ENCODE measurements at regions not wholly inside any gene's neighbourhood (a gene's known extent, or its start where the extent isn't known, plus 50 kb on each side); places are given as distances from the start of the nearest gene placed in this dataset.
"Not testable (repeated sequence)": the region's sequence is repeated elsewhere in the genome, so short reads cannot be mapped to it uniquely, and the experiment has no call there.

DNA sequence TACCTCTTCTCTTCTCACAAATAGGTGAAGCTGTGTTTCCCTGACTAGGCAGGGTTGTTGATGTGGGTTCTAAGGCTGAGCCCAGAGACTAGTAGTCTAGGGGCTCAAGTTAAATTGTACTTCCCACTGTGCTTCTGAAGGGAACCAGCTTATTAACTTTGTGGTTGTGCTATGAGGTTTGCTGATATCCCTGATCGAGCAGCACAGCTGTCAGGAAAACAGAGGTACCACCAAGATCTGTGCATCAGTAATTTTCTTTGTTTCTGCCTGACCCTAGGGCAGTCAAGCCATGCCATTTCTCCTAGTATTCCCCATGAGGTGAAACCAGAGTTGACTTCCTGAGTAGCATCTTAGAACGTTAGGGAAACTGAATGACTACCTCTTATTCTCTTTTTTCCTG is 853.8 kb upstream of the MIR17HG start:
- no peak overlapping the region for H3K27ac ChIP-seq
- H3K4me1 ChIP-seq (ENCODE audit: insufficient read depth) = no peaks in the 10 kb centered on the region
- no peaks in the 10 kb centered on the region for H3K27me3 ChIP-seq
- H3K4me3 ChIP-seq = no peak overlapping the region
- no peak overlapping the region for H3K4me2 ChIP-seq
- H3K9me3 ChIP-seq (ENCODE audit: low read depth) = no peaks in the 10 kb centered on the region
- no peaks in the 10 kb centered on the region for H4K20me1 ChIP-seq (ENCODE audit: insufficient read depth, poor library complexity, severe bottlenecking)
- 87% methylated on average over 2 of the region's 2 CpGs for WGBS (ENCODE audit: low lambda C conversion rate, missing lambda C conversion rate)
- no peaks in the 10 kb centered on the region for H3K36me3 ChIP-seq (replicated peaks; ENCODE audit: insufficient read depth, low read depth)
- TF ChIP-seq EZH2 (IDR thresholded peaks at IDR 0.05; ENCODE audit: borderline replicate concordance) = no peak
- no peak for TF ChIP-seq EZH2phosphoT487 (IDR thresholded peaks at IDR 0.05; ENCODE audit: low read depth, severe bottlenecking, unreplicated experiment)
- TF ChIP-seq, protein P1, sequence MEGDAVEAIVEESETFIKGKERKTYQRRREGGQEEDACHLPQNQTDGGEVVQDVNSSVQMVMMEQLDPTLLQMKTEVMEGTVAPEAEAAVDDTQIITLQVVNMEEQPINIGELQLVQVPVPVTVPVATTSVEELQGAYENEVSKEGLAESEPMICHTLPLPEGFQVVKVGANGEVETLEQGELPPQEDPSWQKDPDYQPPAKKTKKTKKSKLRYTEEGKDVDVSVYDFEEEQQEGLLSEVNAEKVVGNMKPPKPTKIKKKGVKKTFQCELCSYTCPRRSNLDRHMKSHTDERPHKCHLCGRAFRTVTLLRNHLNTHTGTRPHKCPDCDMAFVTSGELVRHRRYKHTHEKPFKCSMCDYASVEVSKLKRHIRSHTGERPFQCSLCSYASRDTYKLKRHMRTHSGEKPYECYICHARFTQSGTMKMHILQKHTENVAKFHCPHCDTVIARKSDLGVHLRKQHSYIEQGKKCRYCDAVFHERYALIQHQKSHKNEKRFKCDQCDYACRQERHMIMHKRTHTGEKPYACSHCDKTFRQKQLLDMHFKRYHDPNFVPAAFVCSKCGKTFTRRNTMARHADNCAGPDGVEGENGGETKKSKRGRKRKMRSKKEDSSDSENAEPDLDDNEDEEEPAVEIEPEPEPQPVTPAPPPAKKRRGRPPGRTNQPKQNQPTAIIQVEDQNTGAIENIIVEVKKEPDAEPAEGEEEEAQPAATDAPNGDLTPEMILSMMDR (IDR thresholded peaks at IDR 0.05; ENCODE audit: poor library complexity) = no peak
- H2AFZ ChIP-seq = no peak overlapping the region
- H3K9me2 ChIP-seq (replicated peaks; ENCODE audit: insufficient read depth) = no peaks in the 10 kb centered on the region
- H3K79me2 ChIP-seq = no peaks in the 10 kb centered on the region
- no peak for DNase-seq (ENCODE audit: low spot score)

DNA sequence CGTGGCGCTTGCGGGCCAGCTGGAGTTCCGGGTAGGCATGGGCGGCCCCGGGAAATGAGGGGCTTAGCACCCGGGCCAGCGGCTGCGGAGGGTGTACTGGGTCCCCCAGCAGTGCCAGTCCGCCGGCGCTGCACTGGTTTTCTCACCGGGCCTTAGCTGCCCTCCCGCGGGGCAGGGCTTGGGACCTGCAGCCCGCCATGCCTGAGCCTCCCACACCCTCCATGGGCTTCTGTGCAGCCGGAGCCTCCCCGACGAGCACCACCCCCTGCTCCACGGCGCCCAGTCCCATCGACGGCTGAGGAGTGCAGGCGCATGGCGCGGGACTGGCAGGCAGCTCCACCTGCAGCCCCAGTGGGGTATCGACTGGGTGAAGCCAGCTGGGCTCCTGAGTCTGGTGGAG is 852.6 kb upstream of the MIR17HG start:
- H3K79me2 ChIP-seq; H4K20me1 ChIP-seq (ENCODE audit: insufficient read depth, poor library complexity, severe bottlenecking); H3K27ac ChIP-seq; H3K4me3 ChIP-seq; H3K9me3 ChIP-seq (ENCODE audit: low read depth); H2AFZ ChIP-seq; H3K27me3 ChIP-seq; H3K4me1 ChIP-seq (ENCODE audit: insufficient read depth); H3K9me2 ChIP-seq (replicated peaks; ENCODE audit: insufficient read depth); DNase-seq (ENCODE audit: low spot score); H3K36me3 ChIP-seq (replicated peaks; ENCODE audit: insufficient read depth, low read depth); H3K4me2 ChIP-seq: not testable (repeated sequence)
- 99% methylated on average over 26 of the region's 27 CpGs for WGBS (ENCODE audit: low lambda C conversion rate, missing lambda C conversion rate)

DNA sequence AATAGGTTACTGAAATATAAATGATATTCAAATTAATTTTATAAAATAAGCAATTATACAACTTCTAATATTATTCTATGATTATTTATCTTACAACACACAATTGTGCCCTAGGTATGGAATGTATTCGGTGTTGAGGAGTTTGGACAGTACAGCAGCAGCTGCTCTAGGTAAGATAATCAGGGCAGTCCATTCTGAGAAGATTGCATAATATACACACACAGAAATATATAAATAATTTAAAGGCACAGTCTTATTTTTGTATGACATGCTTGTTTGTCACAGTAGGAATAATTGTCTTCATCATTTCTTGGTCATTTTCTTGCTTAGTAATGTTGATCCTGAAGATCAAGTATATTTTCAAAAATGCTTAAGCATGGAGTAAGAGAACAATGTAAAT is 849.4 kb upstream of the MIR17HG start:
- H3K79me2 ChIP-seq = no peaks in the 10 kb centered on the region
- WGBS (ENCODE audit: low lambda C conversion rate, missing lambda C conversion rate) = 53% methylated on average over 1 of the region's 1 CpG
- DNase-seq (ENCODE audit: low spot score) = no peak
- no peak overlapping the region for H3K27ac ChIP-seq
- H3K4me3 ChIP-seq = no peak overlapping the region
- no peaks in the 10 kb centered on the region for H3K9me2 ChIP-seq (replicated peaks; ENCODE audit: insufficient read depth)
- no peak overlapping the region for H3K4me2 ChIP-seq
- TF ChIP-seq EZH2 (IDR thresholded peaks at IDR 0.05; ENCODE audit: borderline replicate concordance) (no peak), EZH2phosphoT487 (IDR thresholded peaks at IDR 0.05; ENCODE audit: low read depth, severe bottlenecking, unreplicated experiment) (no peak)
- TF ChIP-seq, protein P1 (IDR thresholded peaks at IDR 0.05; ENCODE audit: poor library complexity) = no peak
- H3K27me3 ChIP-seq = no peaks in the 10 kb centered on the region
- no peaks in the 10 kb centered on the region for H3K9me3 ChIP-seq (ENCODE audit: low read depth)
- H2AFZ ChIP-seq = no peak overlapping the region
- no peaks in the 10 kb centered on the region for H3K36me3 ChIP-seq (replicated peaks; ENCODE audit: insufficient read depth, low read depth)
- peaks cover 5% of the 10 kb centered on the region for H3K4me1 ChIP-seq (ENCODE audit: insufficient read depth)
- no peaks in the 10 kb centered on the region for H4K20me1 ChIP-seq (ENCODE audit: insufficient read depth, poor library complexity, severe bottlenecking)

DNA sequence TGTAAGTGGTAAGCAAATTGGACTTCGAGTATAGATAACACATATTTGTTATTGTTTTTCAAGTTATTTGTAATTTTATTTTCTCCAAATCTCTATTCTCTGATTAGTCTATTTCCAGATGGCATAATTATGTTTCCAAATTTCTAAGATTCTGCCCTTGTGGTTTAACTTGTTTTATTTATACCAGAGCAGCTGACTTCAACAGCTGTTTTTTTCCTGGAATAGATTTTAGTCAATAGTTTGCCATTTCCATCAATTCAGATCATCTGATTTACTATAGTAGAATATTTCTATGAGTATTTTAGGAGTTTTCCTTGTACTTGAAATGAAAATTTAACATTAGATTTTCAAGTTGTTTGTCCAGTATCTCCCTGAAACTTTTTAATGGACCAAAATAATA is 848.7 kb upstream of the MIR17HG start:
- H3K4me2 ChIP-seq = no peak overlapping the region
- 29% methylated on average over 1 of the region's 1 CpG for WGBS (ENCODE audit: low lambda C conversion rate, missing lambda C conversion rate)
- H4K20me1 ChIP-seq (ENCODE audit: insufficient read depth, poor library complexity, severe bottlenecking) = no peaks in the 10 kb centered on the region
- no peaks in the 10 kb centered on the region for H3K9me2 ChIP-seq (replicated peaks; ENCODE audit: insufficient read depth)
- H3K4me3 ChIP-seq = no peak overlapping the region
- H3K9me3 ChIP-seq (ENCODE audit: low read depth) = no peaks in the 10 kb centered on the region
- no peak for DNase-seq (ENCODE audit: low spot score)
- H3K4me1 ChIP-seq (ENCODE audit: insufficient read depth) = peaks cover 7% of the 10 kb centered on the region
- H3K27ac ChIP-seq = no peak overlapping the region
- H3K79me2 ChIP-seq = no peaks in the 10 kb centered on the region
- H3K36me3 ChIP-seq (replicated peaks; ENCODE audit: insufficient read depth, low read depth) = no peaks in the 10 kb centered on the region
- H3K27me3 ChIP-seq = no peaks in the 10 kb centered on the region
- H2AFZ ChIP-seq = no peak overlapping the region
- no peak for TF ChIP-seq EZH2 (IDR thresholded peaks at IDR 0.05; ENCODE audit: borderline replicate concordance)
- no peak for TF ChIP-seq EZH2phosphoT487 (IDR thresholded peaks at IDR 0.05; ENCODE audit: low read depth, severe bottlenecking, unreplicated experiment)
- TF ChIP-seq, protein P1 (IDR thresholded peaks at IDR 0.05; ENCODE audit: poor library complexity) = no peak
